CD4-positive, alpha-beta T cell treated with Interleukin-15 for 1 hour (primary cell): ENCODE measurements at regions not wholly inside any gene's neighbourhood (a gene's known extent, or its start where the extent isn't known, plus 50 kb on each side); places are given as distances from the start of the nearest gene placed in this dataset.
"Not testable (repeated sequence)": the region's sequence is repeated elsewhere in the genome, so short reads cannot be mapped to it uniquely, and the experiment has no call there.

ENCODE experiments used
- DNase-seq: peaks from one replicate; pipeline ENCODE4 v3.0.0-alpha.2; 2020

- DNase-seq = no peak
These were observed 109.0 kb downstream of the ANXA3 start for GRCh38 chr4:78660559-78660958.

GRCh38 chr4:78661086-78661690, 109.6 kb downstream of the ANXA3 start:
- DNase-seq = no peak

- no peak for DNase-seq
These were observed 110.5 kb downstream of the ANXA3 start for GRCh38 chr4:78661921-78662521.

GRCh38 chr4:78662658-78663057, 111.1 kb downstream of the ANXA3 start:
- DNase-seq = no peak

- not testable (repeated sequence) for DNase-seq
These were observed 111.9 kb upstream of the BMP2K start for GRCh38 chr4:78664296-78664695.

- DNase-seq = no peak
These were observed 110.9 kb upstream of the BMP2K start for GRCh38 chr4:78665216-78665770.

- no peak for DNase-seq
These were observed 109.3 kb upstream of the BMP2K start for GRCh38 chr4:78666830-78667258.

GRCh38 chr4:78667325-78667724, 108.8 kb upstream of the BMP2K start:
- DNase-seq = no peak

- no peak for DNase-seq
These were observed 108.4 kb upstream of the BMP2K start for GRCh38 chr4:78667764-78668163.

GRCh38 chr4:78669453-78669852, 106.7 kb upstream of the BMP2K start:
- no peak for DNase-seq

- DNase-seq = no peak
These were observed 104.0 kb upstream of the BMP2K start for GRCh38 chr4:78671903-78672815.

GRCh38 chr4:78673337-78673736, 102.8 kb upstream of the BMP2K start:
- no peak for DNase-seq

GRCh38 chr4:78675325-78675724, 100.8 kb upstream of the BMP2K start:
- no peak for DNase-seq

GRCh38 chr4:78682070-78682469, 94.1 kb upstream of the BMP2K start:
- DNase-seq = no peak

- no peak for DNase-seq
These were observed 92.8 kb upstream of the BMP2K start for GRCh38 chr4:78683352-78683751.

- DNase-seq = no peak
These were observed 91.6 kb upstream of the BMP2K start for GRCh38 chr4:78684325-78685079.

GRCh38 chr4:78687818-78688217, 88.3 kb upstream of the BMP2K start:
- DNase-seq = no peak

- DNase-seq = no peak
These were observed 87.8 kb upstream of the BMP2K start for GRCh38 chr4:78688366-78688765.

GRCh38 chr4:78689261-78689660, 86.9 kb upstream of the BMP2K start:
- no peak for DNase-seq

GRCh38 chr4:78689700-78690323, 86.3 kb upstream of the BMP2K start:
- no peak for DNase-seq

- no peak for DNase-seq
These were observed 84.8 kb upstream of the BMP2K start for GRCh38 chr4:78691334-78691754.
